ENCODE measurements at regions not wholly inside any gene's neighbourhood (a gene's known extent, or its start where the extent isn't known, plus 50 kb on each side); places are given as distances from the start of the nearest gene placed in this dataset.

DNA sequence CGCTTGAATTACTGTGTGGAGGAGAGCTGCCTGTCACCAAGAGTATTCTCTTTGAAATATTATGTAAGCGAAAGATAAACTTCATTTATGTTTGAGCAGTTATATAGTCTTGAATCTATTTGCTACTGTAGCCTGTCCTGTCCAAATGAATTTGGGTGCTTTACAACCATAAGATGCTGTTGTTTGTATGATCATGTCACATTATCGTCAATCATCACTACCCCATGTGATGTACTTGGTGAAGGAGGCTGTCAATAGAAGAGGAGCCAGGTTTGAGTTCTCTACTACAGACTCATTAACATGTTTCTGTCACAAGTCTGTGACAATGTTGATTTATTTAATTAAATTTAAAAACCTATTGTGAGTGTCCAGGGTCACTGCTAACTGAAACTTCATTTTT is 403.3 kb upstream of the MEF2C start:
- Histone ChIP-seq H3K36me3 (ENCODE audit: control insufficient read depth, insufficient read depth, low read length) (no peaks in the 10 kb centered on the region), H3K9ac (no peak overlapping the region), H2AFZ (no peak overlapping the region), H3K79me2 (no peaks in the 10 kb centered on the region), H3K27me3 (ENCODE audit: control insufficient read depth, insufficient read depth, low read length) (no peaks in the 10 kb centered on the region), H3K4me2 (ENCODE audit: low read length) (no peak overlapping the region), H3K4me3 (ENCODE audit: low read depth, low read length) (no peak overlapping the region), H3K9me3 (ENCODE audit: control insufficient read depth, low read length) (no peaks in the 10 kb centered on the region), H3K4me1 (no peaks in the 10 kb centered on the region), H3K27ac (no peak overlapping the region)
- TF ChIP-seq, protein P1, sequence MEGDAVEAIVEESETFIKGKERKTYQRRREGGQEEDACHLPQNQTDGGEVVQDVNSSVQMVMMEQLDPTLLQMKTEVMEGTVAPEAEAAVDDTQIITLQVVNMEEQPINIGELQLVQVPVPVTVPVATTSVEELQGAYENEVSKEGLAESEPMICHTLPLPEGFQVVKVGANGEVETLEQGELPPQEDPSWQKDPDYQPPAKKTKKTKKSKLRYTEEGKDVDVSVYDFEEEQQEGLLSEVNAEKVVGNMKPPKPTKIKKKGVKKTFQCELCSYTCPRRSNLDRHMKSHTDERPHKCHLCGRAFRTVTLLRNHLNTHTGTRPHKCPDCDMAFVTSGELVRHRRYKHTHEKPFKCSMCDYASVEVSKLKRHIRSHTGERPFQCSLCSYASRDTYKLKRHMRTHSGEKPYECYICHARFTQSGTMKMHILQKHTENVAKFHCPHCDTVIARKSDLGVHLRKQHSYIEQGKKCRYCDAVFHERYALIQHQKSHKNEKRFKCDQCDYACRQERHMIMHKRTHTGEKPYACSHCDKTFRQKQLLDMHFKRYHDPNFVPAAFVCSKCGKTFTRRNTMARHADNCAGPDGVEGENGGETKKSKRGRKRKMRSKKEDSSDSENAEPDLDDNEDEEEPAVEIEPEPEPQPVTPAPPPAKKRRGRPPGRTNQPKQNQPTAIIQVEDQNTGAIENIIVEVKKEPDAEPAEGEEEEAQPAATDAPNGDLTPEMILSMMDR (IDR thresholded peaks at IDR 0.05) = no peak

DNA sequence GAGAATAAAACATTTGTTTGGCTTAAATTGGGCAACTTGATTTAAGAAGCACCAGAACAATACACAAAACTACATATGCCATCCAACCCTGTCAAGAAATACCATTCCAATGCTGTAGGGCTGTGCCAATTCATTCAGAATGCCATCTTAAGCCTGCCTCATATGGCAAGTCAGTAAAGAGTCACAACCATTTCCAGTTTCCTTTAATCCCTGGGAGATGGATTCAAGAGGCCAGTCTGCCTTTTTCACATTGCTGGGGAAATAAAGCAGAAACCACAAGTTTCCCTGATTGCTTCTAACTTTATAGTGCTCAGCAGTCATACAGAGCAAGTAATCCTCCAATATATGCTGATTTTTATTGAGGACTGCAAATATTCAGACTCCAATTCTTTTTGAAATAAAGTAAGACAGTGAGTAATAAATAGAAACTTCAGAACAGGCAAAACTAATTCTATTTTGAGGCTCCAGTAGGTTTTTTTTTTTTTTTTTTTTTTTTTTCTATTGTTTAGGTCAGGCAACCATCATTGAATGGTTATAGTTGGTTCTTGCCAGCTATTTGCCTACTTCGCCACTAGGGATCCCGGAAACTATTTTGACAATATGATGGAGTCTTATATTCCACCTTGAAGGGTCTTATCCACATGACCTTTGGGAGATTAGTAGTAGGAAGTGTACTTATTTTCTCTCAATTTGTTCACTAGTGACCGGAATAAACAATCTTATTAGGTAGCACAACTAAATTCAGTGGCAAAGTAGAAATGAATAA is 400.9 kb upstream of the MEF2C start:
- no peak overlapping the region for H3K4me2 ChIP-seq (ENCODE audit: low read length)
- no peaks in the 10 kb centered on the region for H3K4me1 ChIP-seq

DNA sequence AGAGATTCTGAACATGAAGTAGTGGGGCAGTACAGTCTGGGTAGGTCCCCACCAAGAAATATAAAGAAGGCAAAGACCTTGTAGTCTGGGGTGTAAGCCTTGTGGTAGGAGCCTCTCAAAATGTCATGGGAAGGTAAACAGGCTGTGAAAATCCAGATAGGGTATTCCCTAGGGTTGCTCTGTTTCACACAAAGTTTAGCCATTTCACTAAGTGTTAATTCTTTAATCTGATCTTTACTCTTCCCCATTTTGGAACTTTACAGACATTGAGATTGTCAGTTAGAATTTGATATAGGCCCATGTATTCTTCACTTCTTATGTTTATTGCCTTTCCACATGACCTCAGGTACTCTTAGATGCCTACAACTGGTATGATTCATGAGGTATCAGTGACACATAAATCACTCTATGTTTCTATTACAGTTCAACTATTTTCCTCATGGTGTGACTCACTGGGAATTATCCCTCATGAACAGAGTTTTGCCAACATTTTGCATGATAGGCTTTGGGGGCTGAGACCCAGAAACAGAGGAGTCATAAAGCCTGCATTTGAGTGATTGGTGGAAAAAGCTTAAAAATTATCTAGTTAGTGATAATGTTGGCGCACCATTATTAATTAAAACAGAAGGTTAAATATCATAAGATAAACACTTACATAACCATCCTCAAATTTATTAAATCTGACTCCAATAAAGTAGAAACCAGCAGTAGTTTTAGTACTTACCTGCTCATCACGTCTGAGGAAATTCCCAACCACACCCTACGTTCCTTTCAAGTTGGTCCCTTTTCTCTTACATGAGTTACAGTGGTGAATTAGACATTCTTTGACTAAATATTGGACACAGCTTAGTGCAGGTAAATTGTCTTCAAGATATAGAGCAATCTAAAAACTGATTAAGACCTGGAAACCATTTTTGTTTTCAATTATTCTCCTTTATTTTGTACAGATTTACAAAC is 399.8 kb upstream of the MEF2C start:
- Histone ChIP-seq H3K4me1 (no peaks in the 10 kb centered on the region), H2AFZ (no peak overlapping the region), H3K36me3 (ENCODE audit: control insufficient read depth, insufficient read depth, low read length) (no peaks in the 10 kb centered on the region), H3K79me2 (no peaks in the 10 kb centered on the region), H3K4me2 (ENCODE audit: low read length) (no peak overlapping the region), H3K9ac (no peak overlapping the region), H3K27me3 (ENCODE audit: control insufficient read depth, insufficient read depth, low read length) (no peaks in the 10 kb centered on the region), H3K27ac (no peak overlapping the region), H3K4me3 (ENCODE audit: low read depth, low read length) (no peak overlapping the region), H3K9me3 (ENCODE audit: control insufficient read depth, low read length) (no peaks in the 10 kb centered on the region)
- TF ChIP-seq, protein P1 (IDR thresholded peaks at IDR 0.05) = no peak

More for the DNA sequence above, 400.9 kb upstream of the MEF2C start:
- H3K4me3 ChIP-seq (ENCODE audit: low read depth, low read length) = no peak overlapping the region
- TF ChIP-seq, protein P1 (IDR thresholded peaks at IDR 0.05) = no peak
- no peaks in the 10 kb centered on the region for H3K36me3 ChIP-seq (ENCODE audit: control insufficient read depth, insufficient read depth, low read length)
- H3K27me3 ChIP-seq (ENCODE audit: control insufficient read depth, insufficient read depth, low read length) = no peaks in the 10 kb centered on the region
- H3K9me3 ChIP-seq (ENCODE audit: control insufficient read depth, low read length) = no peaks in the 10 kb centered on the region
- no peaks in the 10 kb centered on the region for H3K79me2 ChIP-seq
- no peak overlapping the region for H3K27ac ChIP-seq
- no peak overlapping the region for H3K9ac ChIP-seq
- no peak overlapping the region for H2AFZ ChIP-seq

DNA sequence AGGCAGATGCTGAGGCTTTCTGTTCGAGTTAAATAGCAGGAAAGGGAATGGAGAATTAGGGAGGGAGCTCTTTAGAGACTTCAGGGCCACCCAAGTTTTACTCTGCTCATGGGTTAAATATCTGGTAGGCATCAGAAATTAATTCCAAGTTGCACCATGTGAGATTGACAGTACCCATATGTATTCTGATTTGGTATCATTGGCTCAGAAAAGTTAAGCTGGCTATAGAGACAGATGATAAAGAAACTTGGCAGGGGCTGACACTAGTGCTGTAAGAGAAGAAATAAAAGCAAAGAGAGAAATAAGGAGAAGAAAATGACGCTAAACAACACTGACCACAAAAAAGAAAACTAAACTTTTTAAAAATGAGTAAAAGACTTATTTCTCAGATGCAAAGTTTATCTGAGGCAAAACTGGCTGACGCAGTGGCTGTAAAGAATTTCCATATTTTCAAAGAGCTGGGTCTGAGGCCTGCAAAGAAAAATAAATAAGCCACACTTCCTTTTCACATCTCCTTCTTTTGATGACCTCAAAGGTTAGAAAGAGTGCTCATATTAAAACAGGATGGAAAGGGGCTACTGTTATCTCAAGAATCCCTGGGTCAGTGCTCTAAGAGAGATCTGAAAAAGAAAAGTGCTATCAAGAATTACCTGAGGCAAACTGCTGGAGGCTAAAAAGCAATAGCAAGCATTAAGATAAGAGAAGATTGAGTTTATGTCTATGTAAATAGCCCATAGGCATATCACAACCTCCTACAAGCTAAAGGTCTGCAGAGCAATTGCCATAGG is 399.0 kb upstream of the MEF2C start:
- H3K9ac ChIP-seq = no peak overlapping the region
- no peak overlapping the region for H3K4me3 ChIP-seq (ENCODE audit: low read depth, low read length)
- H3K4me1 ChIP-seq = no peaks in the 10 kb centered on the region
- TF ChIP-seq, protein P1 (IDR thresholded peaks at IDR 0.05) = no peak
- H3K27me3 ChIP-seq (ENCODE audit: control insufficient read depth, insufficient read depth, low read length) = no peaks in the 10 kb centered on the region
- H3K79me2 ChIP-seq = no peaks in the 10 kb centered on the region
- no peaks in the 10 kb centered on the region for H3K36me3 ChIP-seq (ENCODE audit: control insufficient read depth, insufficient read depth, low read length)
- no peak overlapping the region for H3K27ac ChIP-seq
- H2AFZ ChIP-seq = no peak overlapping the region
- no peaks in the 10 kb centered on the region for H3K9me3 ChIP-seq (ENCODE audit: control insufficient read depth, low read length)
- no peak overlapping the region for H3K4me2 ChIP-seq (ENCODE audit: low read length)

Data from parathyroid adenoma (tissue), 2 donors.